Stimulated activated CD4-positive, alpha-beta T cell treated with anti-CD3 and anti-CD28 coated beads, Interleukin-4, amount 100 ng/mL, for 48 hours (primary cell): ENCODE measurements at regions not wholly inside any gene's neighbourhood (a gene's known extent, or its start where the extent isn't known, plus 50 kb on each side); places are given as distances from the start of the nearest gene placed in this dataset.

Source experiments
- DNase-seq, 2 donors: peaks; one replicate each; pipeline ENCODE4 v3.0.0-alpha.2; 2020; ENCODE audit warnings: low read depth in 2 of 2

GRCh38 chr10:85542936-85543730 is 823.5 kb downstream of the GRID1 start:
- no peak for DNase-seq

GRCh38 chr10:85544956-85545355 is 821.6 kb downstream of the GRID1 start:
- no peak for DNase-seq

- no peak for DNase-seq
Measured at GRCh38 chr10:85545874-85546273, 820.7 kb downstream of the GRID1 start.

GRCh38 chr10:85547460-85548023 is 819.1 kb downstream of the GRID1 start:
- DNase-seq: no peak

GRCh38 chr10:85548034-85548433 is 818.6 kb downstream of the GRID1 start:
- no peak for DNase-seq
